Astrocyte (in vitro differentiated cells and primary cell): ENCODE measurements at regions not wholly inside any gene's neighbourhood (a gene's known extent, or its start where the extent isn't known, plus 50 kb on each side); places are given as distances from the start of the nearest gene placed in this dataset.

Experiments used
- DNase-seq: peaks from one replicate; pipeline ENCODE4 v3.0.0-alpha.2; 2010; ENCODE audit warnings: low read depth
- FAIRE-seq: peaks from 2 replicates; lab custom pipeline; 2011; peaks lifted over from hg19 to GRCh38; lab: Jason Lieb, UNC
- H2AFZ ChIP-seq: 2 replicates; pipeline ENCODE4 v1.6.0; 2012; ENCODE audit warnings: low read depth, low read length, inconsistent platforms
- H3K27ac ChIP-seq: 2 replicates; pipeline ENCODE4 v1.5.1; 2011; ENCODE audit warnings: low read depth, low read length, inconsistent platforms
- H3K27me3 ChIP-seq: 2 replicates; pipeline ENCODE4 v1.6.0; 2011; ENCODE audit warnings: low read length, inconsistent platforms; ENCODE audit not compliant: insufficient read depth
- H3K36me3 ChIP-seq: 2 replicates; pipeline ENCODE4 v1.5.1; 2011; ENCODE audit warnings: low read length, inconsistent platforms; ENCODE audit not compliant: insufficient read depth
- H3K4me1 ChIP-seq: 2 replicates; pipeline ENCODE4 v1.5.1; 2011; ENCODE audit warnings: low read length, inconsistent platforms; ENCODE audit not compliant: insufficient read depth
- H3K4me2 ChIP-seq: 2 replicates; pipeline ENCODE4 v1.6.0; 2012; ENCODE audit warnings: low read length, inconsistent platforms
- H3K4me3 ChIP-seq: 2 replicates; pipeline ENCODE4 v1.5.1; 2011; ENCODE audit warnings: low read depth, mild to moderate bottlenecking, low read length, inconsistent platforms; ENCODE audit not compliant: insufficient read depth
- H3K79me2 ChIP-seq: 2 replicates; pipeline ENCODE4 v1.6.0; 2012; ENCODE audit warnings: mild to moderate bottlenecking, low read length, inconsistent platforms; ENCODE audit not compliant: insufficient read depth
- H3K9ac ChIP-seq: 2 replicates; pipeline ENCODE4 v1.6.0; 2012; ENCODE audit warnings: mild to moderate bottlenecking, low read length, inconsistent platforms
- H3K9me3 ChIP-seq: 2 replicates; pipeline ENCODE4 v1.5.1; 2012; ENCODE audit warnings: low read depth, mild to moderate bottlenecking, low read length, inconsistent platforms; ENCODE audit not compliant: insufficient read depth
- H4K20me1 ChIP-seq: 2 replicates; pipeline ENCODE4 v1.6.0; 2012; ENCODE audit warnings: low read length, inconsistent platforms; ENCODE audit not compliant: insufficient read depth
- H3K27ac Mint-ChIP-seq: one replicate; pipeline ENCODE4 v1.8.0; 2021; ENCODE audit warnings: mild to moderate bottlenecking, mixed read lengths; ENCODE audit not compliant: unreplicated experiment
- H3K27me3 Mint-ChIP-seq: one replicate; pipeline ENCODE4 v1.8.0; 2021; ENCODE audit warnings: low read depth, mixed read lengths; ENCODE audit not compliant: unreplicated experiment
- H3K36me3 Mint-ChIP-seq: one replicate; pipeline ENCODE4 v1.8.0; 2021; ENCODE audit warnings: low read depth, mixed read lengths; ENCODE audit not compliant: unreplicated experiment
- H3K4me1 Mint-ChIP-seq: one replicate; pipeline ENCODE4 v1.8.0; 2021; ENCODE audit warnings: low read depth, mixed read lengths; ENCODE audit not compliant: unreplicated experiment
- H3K4me3 Mint-ChIP-seq: one replicate; pipeline ENCODE4 v1.8.0; 2021; ENCODE audit warnings: mild to moderate bottlenecking, moderate library complexity, mixed read lengths; ENCODE audit not compliant: unreplicated experiment
- H3K9me3 Mint-ChIP-seq: one replicate; pipeline ENCODE4 v1.8.0; 2021; ENCODE audit warnings: mild to moderate bottlenecking, mixed read lengths; ENCODE audit not compliant: unreplicated experiment
- EZH2 ChIP-seq: IDR thresholded peaks from 2 replicates; pipeline ENCODE4 v1.6.1; 2012; ENCODE audit warnings: mild to moderate bottlenecking, low read length, inconsistent platforms; ENCODE audit not compliant: insufficient read depth
- TF ChIP-seq, protein P1 (sequence below): IDR thresholded peaks from 2 replicates; pipeline ENCODE4 v1.5.1; 2011; ENCODE audit warnings: low read depth, mild to moderate bottlenecking, inconsistent platforms, low read length, moderate library complexity; ENCODE audit not compliant: insufficient read depth

DNA sequence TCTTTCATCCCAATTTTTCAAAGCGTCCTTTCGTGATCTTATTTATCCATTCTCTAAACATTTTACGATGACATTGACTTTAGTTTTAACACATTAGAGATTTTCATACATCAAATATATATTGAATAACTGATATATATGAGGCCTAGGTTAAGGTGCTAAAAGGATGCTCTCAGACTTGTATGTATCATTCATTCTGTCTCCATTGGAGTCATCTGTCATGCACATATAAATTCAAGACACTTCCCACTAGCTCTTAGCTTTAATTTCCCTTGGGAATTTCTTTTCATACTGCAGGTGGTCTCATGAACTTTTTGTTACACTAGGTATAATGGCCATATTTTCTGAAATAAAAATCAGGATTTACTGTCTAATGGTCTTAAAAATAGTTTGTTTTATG is 635.8 kb upstream of the C9orf72 start:
- H3K36me3 Mint-ChIP-seq, result no peaks in the 10 kb centered on the region
- no peak for TF ChIP-seq EZH2
- TF ChIP-seq, protein P1, sequence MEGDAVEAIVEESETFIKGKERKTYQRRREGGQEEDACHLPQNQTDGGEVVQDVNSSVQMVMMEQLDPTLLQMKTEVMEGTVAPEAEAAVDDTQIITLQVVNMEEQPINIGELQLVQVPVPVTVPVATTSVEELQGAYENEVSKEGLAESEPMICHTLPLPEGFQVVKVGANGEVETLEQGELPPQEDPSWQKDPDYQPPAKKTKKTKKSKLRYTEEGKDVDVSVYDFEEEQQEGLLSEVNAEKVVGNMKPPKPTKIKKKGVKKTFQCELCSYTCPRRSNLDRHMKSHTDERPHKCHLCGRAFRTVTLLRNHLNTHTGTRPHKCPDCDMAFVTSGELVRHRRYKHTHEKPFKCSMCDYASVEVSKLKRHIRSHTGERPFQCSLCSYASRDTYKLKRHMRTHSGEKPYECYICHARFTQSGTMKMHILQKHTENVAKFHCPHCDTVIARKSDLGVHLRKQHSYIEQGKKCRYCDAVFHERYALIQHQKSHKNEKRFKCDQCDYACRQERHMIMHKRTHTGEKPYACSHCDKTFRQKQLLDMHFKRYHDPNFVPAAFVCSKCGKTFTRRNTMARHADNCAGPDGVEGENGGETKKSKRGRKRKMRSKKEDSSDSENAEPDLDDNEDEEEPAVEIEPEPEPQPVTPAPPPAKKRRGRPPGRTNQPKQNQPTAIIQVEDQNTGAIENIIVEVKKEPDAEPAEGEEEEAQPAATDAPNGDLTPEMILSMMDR, result no peak

DNA sequence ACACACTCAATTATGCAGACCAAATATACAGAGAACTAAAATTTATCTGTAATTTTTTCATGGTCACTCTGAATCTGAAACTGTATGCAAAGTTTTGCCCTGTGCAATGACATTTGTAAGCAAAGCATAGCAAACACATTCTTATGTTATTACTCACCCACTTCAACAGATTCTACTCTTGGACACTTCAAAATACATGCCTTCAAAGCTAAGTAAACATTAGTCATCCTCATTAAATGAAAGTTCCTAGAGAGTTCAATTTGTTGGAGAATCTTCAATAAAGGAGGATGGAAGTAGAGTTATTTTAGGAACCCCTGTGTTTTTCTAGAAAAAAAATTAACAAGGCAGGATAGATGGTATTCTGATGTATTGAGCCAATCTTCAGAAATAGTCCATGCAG is 639.7 kb upstream of the C9orf72 start:
- H2AFZ ChIP-seq, result no peak overlapping the region
- no peaks in the 10 kb centered on the region for H3K36me3 ChIP-seq
- no peaks in the 10 kb centered on the region for H3K9me3 Mint-ChIP-seq
- H4K20me1 ChIP-seq, result no peaks in the 10 kb centered on the region
- H3K4me3 Mint-ChIP-seq, result no peak overlapping the region
- H3K4me3 ChIP-seq, result no peak overlapping the region
- H3K27me3 Mint-ChIP-seq, result peaks cover 5% of the 10 kb centered on the region
- DNase-seq, result peak; percentile 83
- H3K4me1 ChIP-seq, result peaks cover 6% of the 10 kb centered on the region
- H3K4me1 Mint-ChIP-seq, result peaks cover 13% of the 10 kb centered on the region
- H3K9ac ChIP-seq, result no peak overlapping the region
- no peaks in the 10 kb centered on the region for H3K9me3 ChIP-seq
- H3K79me2 ChIP-seq, result no peaks in the 10 kb centered on the region
- H3K27ac ChIP-seq, result no peak overlapping the region
- H3K36me3 Mint-ChIP-seq, result no peaks in the 10 kb centered on the region
- FAIRE-seq, result peak; percentile 65
- no peak overlapping the region for H3K27ac Mint-ChIP-seq
- no peaks in the 10 kb centered on the region for H3K27me3 ChIP-seq
- H3K4me2 ChIP-seq, result peak overlapping the region; percentile 56
- TF ChIP-seq EZH2, result no peak
- TF ChIP-seq, protein P1, result no peak

More for the DNA sequence above, 635.8 kb upstream of the C9orf72 start:
- Histone ChIP-seq H3K36me3 (no peaks in the 10 kb centered on the region), H4K20me1 (no peaks in the 10 kb centered on the region), H3K9ac (no peak overlapping the region), H3K4me3 (no peak overlapping the region), H3K4me1 (peaks cover 6% of the 10 kb centered on the region), H3K9me3 (no peaks in the 10 kb centered on the region), H2AFZ (no peak overlapping the region), H3K4me2 (no peak overlapping the region), H3K27ac (no peak overlapping the region), H3K79me2 (no peaks in the 10 kb centered on the region), H3K27me3 (no peaks in the 10 kb centered on the region)
- peaks cover 13% of the 10 kb centered on the region for H3K4me1 Mint-ChIP-seq
- FAIRE-seq (no peak), DNase-seq (no peak)
- H3K27ac Mint-ChIP-seq, result no peak overlapping the region
- H3K27me3 Mint-ChIP-seq, result no peaks in the 10 kb centered on the region
- no peaks in the 10 kb centered on the region for H3K9me3 Mint-ChIP-seq
- no peak overlapping the region for H3K4me3 Mint-ChIP-seq

DNA sequence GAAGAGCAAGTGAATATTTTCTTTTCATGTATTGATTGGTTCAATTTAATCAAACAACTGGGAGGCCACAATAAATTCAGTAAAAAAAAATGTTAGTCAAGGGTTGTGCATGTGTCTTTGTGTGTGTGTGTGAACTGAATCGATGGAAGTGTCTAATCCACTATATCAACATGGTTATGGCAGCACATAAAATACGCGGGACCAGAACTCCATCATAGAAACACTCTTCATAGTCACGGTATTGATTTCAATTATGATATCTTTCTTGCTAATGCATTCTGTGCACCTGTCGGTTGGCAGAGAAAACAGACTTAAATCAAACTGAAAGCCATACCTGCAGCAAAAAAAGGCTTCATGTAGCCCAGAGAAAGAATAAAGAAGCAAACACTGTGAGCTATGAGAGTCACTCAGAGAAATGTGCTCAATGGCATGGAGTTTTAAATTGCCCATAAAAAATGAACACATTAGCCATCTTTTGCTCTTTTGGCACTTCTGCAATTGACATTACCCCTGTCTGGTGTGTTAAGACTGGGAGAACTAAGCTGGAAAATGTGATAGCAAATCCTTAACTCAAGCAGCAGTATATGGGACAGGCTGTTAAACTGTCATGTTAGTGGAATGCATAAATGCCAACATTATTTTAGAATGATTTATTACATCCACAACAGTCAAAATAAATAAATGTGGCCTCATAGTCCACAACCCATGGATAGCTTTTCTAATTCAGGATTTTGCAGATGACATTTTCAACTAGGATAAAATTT is 642.4 kb upstream of the C9orf72 start:
- peaks cover 13% of the 10 kb centered on the region for H3K4me1 Mint-ChIP-seq
- H3K27me3 ChIP-seq, result no peaks in the 10 kb centered on the region
- H3K9ac ChIP-seq, result no peak overlapping the region

More for the DNA sequence above, 642.4 kb upstream of the C9orf72 start:
- Histone ChIP-seq H3K4me1 (peaks cover 6% of the 10 kb centered on the region), H4K20me1 (no peaks in the 10 kb centered on the region), H3K79me2 (no peaks in the 10 kb centered on the region), H3K4me2 (no peak overlapping the region), H2AFZ (no peak overlapping the region), H3K36me3 (no peaks in the 10 kb centered on the region), H3K4me3 (no peak overlapping the region), H3K9me3 (no peaks in the 10 kb centered on the region), H3K27ac (no peak overlapping the region)
- FAIRE-seq (no peak), DNase-seq (no peak)
- no peaks in the 10 kb centered on the region for H3K9me3 Mint-ChIP-seq
- no peak for TF ChIP-seq EZH2
- TF ChIP-seq, protein P1, result no peak
- H3K27me3 Mint-ChIP-seq, result peaks cover 5% of the 10 kb centered on the region
- H3K36me3 Mint-ChIP-seq, result no peaks in the 10 kb centered on the region
- H3K27ac Mint-ChIP-seq, result no peak overlapping the region
- H3K4me3 Mint-ChIP-seq, result no peak overlapping the region
